ENCODE measurements at regions not wholly inside any gene's neighbourhood (a gene's known extent, or its start where the extent isn't known, plus 50 kb on each side); places are given as distances from the start of the nearest gene placed in this dataset.
"Not testable (repeated sequence)": the region's sequence is repeated elsewhere in the genome, so short reads cannot be mapped to it uniquely, and the experiment has no call there.

DNA sequence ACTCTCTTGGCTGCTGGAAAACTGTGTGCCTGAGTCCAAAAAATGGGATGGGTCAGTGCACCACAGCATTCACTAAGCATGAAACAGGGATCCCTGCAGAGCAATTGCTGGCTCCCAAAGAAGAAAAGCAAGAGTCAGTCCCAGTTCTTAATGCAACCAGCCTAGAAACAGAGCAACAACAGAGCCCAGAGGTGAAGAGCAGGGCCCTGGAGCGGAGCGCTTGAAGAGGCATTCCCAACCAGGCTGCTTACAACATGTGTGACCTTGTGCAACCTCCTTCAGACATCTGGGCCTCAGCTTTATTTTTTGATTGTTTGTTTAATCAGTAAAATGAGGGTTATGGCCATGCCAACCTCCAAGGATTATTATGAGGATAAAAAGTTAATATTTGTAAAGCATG is 543.7 kb upstream of the COBL start:
- H3K4me3 ChIP-seq (ENCODE audit: low read depth, low read length) = no peak overlapping the region

DNA sequence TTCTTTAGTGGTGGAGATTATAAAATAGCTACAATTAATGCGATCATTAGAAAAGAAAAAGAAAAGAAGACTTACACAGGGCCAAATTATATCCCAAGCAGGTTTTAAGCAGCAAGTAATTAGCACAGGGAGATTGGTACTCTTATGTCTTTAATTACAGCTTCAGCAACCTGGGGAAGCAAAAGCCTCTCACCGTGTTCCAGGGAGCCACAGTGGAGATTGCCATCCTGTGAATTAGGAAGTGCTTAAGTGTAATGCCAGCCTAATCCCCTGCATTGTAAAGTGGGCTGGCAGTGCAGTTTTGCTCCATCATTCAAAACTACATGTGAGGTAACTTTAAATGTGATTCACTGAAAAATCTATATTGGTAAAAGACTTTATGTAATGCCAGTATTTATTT is 533.5 kb upstream of the COBL start:
- no peak overlapping the region for H3K4me3 ChIP-seq (ENCODE audit: low read depth, low read length)

DNA sequence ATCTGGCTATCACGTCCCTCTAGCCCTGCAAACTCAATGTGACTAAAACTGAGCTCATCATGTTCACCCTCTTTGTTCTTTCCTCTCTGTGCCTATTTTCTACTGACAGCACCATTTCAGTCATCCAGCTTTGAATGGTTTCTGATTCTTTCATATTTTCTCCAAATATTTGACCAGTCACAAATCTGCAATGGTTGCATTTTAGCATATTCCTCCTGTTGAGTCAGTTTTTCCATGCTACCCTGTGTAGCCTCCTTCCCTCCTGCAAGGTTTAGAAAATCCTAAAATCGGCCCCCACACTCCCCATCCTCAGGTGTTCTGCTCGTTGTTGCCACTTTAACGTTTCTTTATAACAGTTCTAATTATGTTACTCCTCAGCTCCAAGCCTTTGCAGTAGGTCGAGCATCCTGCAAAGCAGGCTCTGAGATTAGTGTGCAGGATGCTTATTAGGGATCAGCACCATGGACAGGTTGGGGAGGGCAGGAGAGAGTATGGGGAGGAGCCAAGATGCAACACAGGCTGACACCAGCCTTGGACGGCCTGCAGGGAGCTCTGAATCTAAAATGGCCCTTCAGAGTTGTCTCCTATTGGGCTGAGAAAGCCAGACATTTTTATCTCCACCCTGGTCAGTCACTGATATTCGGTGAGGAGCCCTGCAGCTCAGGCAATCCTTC is 531.0 kb upstream of the COBL start:
- H3K4me3 ChIP-seq (ENCODE audit: low read depth, low read length) = no peak overlapping the region

DNA sequence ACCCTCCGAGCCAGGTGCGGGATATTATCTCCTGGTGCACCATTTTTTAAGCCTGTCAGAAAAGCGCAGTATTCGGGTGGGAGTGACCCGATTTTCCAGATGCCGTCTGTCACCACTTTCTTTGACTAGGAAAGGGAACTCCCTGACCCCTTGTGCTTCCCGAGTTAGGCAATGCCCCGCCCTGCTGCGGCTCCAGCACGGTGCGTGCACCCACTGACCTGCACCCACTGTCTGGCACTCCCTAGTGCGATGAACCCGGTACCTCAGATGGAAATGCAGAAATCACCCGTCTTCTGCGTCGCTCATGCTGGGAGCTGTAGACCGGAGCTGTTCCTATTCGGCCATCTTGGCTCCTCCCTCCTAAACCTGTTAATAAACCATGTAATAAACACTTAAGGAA is 522.5 kb upstream of the COBL start:
- not testable (repeated sequence) for H3K4me3 ChIP-seq (ENCODE audit: low read depth, low read length)

DNA sequence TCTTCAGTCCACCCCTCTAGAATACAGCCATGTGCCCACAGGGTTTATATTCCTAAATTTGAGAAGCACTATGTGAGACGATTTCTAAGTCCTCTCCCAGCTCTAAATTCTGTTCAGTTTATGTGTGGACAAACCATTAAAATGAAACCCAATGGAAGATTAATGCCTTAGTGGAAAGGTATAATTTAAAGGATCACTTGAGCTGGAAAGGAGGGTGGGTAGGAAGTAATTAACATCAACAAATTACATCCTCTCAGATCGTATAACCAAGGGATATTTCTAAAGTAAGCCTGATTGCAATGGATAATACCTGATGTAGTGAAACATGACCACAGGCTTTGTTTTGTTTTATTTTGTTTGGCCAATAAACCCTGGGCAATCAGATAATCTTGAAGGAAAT is 511.0 kb upstream of the COBL start:
- H3K4me3 ChIP-seq (ENCODE audit: low read depth, low read length) = no peak overlapping the region

DNA sequence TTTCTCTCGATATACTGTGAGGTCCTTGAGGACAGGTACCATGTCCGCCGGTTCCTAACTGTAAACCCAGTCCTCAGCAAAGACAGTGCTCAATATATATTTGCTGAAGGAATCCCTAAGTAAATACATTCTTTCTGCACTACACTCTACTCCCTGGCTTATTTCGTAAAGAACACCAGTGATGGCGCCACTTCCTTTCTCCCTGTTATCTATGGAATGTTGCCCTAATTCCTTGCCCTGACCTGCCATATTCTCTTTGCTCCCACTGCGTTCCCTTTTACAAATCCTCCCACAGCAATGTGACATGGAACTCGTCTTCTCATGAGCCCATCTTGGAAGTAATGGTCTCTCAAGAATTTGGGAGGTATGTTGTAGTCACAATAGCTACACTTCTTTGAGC is 507.4 kb upstream of the COBL start:
- no peak overlapping the region for H3K4me3 ChIP-seq (ENCODE audit: low read depth, low read length)

DNA sequence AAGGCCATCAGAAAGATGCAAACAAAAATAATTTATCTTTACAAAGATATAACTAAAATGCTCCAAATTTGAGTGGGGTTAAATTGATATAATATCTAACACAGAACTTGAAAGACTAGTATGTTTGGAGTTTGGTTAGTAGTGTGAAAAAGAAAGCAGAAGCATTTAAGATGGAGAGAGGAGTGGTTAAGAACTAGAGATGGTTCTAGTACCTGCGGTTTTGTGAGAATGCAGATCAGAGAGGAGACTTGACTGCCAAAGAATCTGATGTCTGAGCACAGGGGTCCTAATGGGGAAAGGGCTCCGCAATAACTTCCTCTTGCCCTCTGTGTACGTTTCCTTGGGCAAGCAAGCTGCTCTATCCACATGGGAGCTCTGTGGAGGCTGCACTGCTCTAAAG is 506.8 kb upstream of the COBL start:
- no peak overlapping the region for H3K4me3 ChIP-seq (ENCODE audit: low read depth, low read length)

DNA sequence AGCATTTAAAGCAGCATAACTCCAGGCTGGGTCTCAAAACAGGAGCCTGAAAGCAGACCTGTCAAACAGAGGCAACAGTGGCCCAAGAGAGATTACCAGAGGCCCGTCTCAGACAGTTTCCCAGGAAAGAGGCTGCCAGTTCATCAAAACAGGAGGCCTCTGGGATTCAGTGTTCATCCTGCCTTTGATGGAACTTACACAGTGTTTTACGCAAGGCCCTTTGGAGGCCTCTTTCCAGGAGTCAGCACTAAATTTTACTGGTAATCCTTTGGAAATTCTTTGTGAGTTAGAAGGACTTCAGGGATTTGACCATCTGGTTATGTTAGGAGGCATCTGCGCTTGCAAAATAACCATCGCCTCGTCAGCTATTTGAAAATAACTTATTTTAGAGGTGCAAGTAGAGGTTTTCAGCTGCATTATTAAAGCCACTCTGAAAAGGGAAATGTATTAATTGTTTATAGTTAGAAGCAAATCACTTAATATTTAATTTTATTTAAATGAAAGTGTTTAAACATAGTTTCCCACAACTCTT is 501.2 kb upstream of the COBL start:
- no peak overlapping the region for H3K4me3 ChIP-seq (ENCODE audit: low read depth, low read length)

DNA sequence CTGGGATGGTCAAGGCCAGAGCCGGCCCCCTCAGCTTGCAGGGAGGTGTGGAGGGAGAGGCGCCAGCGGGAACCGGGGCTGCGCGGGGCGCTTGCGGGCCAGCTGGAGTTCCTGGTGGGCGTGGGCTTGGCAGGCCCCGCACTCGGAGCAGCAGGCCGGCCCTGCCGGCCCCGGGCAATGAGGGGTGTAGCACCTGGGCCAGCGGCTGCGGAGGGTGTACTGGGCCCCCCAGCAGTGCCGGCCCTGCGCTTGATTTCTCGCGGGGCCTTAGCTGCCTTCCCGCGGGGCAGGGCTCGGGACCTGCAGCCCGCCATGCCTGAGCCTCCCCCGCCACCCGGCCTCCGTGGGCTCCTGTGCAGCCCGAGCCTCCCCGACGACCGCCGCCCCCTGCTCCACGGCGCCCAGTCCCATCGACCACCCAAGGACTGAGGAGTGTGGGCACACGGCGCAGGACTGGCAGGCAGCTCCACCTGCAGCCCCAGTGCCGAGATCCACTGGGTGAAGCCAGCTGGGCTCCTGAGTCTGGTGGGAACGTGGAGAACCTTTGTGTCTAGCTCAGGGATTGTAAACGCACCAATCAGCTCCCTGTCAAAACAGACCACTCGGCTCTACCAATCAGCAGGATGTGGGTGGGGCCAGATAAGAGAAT is 489.3 kb upstream of the COBL start:
- H3K4me3 ChIP-seq (ENCODE audit: low read depth, low read length) = not testable (repeated sequence)

DNA sequence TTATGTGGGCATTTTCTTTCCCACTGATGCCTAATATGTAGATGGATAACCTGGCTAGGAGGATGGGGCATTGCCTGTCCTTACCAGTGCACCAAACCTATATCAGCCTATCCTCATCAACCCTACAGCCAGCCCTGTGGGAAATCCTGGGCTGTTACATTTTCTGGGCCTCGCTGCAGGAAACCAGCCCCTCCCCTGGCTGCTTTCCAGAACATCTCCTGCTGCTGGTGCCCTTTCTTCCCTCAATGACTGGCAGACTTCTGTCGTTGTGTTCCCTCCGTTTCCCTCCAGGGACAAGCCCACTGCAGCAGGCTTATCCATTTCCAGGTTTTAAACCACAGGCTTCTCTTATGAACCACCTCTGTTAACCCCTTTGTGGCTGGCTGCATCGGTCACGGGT is 486.1 kb upstream of the COBL start:
- no peak overlapping the region for H3K4me3 ChIP-seq (ENCODE audit: low read depth, low read length)

DNA sequence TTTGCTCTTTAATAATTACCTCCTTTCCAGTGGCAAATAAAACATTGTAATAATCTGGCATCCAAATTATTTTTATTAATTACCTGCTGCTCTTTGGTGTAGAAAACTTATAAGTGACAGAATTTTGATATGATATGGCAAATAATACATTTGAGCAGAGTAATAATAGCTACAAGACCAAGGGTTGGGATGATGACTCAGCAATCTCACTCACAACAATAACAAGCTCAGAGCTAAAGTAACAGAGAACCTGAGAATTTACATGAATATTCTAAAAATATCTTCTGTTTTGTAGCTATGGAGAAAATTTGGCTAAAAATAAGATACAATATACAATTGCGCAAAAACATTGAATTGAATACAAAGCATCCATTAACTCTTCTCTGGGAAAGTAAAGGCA is 480.8 kb upstream of the COBL start:
- H3K4me3 ChIP-seq (ENCODE audit: low read depth, low read length) = no peak overlapping the region

DNA sequence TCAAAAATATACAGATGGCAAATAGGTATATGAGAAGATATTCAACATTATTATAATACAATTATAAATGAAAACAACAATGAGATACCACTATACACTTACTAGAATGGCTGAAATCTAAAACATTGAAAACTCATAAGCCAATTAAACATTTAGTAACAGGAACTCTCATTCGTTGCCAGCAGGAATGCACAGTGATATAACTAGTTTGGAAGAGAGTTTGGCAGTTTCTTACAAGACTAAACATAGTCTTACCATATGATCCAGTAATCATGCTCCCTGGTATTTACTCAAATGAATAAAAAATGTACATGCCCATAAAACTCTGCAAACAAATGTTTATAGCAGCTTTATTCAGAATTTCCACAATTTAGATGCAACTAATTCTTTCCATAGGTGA is 476.2 kb upstream of the COBL start:
- no peak overlapping the region for H3K4me3 ChIP-seq (ENCODE audit: low read depth, low read length)

DNA sequence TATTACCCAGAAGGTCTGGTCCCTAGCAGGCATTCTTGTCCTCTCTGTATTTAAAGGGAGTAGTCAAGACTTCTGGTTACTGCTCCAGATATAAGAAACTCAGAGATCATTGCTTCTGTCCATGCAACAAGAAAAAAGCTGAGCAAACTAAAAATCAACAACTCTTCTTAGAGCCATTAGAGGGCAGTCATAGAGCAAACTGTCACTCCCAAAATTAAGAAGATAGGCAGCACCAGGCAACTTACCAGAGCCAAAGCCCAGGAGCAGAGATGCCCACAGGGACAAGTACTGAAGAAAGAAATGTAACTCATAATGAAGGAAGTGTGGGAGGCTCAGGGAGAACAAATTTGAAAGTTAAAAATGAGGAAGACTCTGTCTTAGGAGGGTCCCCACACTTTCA is 472.9 kb upstream of the COBL start:
- no peak overlapping the region for H3K4me3 ChIP-seq (ENCODE audit: low read depth, low read length)

DNA sequence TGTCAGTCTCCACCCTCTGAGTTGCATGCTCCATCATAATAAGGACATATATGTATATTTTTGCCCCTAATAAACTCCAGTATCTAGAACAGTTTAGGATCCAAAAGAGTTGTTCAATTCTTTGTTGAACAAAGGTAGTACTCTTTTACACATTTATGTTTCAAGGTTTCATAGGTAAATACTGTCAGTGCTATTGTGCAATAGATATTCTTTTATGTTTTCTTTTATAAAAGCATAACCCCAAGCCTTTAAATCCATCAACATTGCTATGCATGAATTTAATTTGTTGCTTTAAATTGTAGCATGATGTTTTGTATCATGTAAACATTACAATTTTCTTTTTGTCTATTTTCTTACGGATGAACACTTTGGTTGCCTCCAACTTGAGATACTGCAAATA is 469.7 kb upstream of the COBL start:
- H3K4me3 ChIP-seq (ENCODE audit: low read depth, low read length) = no peak overlapping the region

DNA sequence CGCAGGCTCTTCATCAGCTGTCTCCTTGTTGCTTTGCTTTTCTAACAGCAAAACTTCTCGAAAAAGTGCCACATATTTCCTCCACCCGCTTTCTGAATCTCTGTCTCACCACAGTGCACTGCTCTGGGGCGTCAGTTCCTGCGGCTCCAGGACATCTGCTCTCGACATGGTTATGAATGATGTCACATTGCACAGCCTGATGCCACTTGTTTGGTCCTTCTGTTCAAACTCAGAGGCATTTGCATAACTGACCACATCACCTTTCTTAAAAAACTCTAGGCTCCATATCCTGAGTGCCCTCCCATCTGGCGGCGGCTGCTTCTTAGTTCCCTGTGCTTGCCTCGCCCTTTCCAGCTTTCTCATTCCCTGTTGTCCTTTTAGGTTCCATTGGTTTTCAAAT is 469.3 kb upstream of the COBL start:
- no peak overlapping the region for H3K4me3 ChIP-seq (ENCODE audit: low read depth, low read length)

DNA sequence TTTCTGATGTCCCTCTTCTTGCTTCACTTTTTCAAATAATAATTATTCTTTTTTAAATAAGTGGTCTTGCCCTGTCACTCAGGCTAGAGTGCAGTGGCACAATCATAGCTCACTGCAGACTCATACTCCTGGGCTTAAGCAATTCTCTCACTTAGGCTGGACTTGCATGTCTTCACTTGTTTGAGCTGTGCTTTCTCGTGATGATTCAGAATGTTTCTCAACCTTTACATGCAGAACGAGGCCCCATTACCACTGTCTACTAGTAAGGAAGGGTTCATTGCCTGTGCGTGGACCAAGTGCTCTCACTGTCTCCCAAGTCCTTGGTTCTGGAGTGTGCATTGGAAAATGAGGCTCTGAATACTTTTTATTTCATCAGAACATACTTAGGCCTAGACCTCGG is 468.6 kb upstream of the COBL start:
- no peak overlapping the region for H3K4me3 ChIP-seq (ENCODE audit: low read depth, low read length)

DNA sequence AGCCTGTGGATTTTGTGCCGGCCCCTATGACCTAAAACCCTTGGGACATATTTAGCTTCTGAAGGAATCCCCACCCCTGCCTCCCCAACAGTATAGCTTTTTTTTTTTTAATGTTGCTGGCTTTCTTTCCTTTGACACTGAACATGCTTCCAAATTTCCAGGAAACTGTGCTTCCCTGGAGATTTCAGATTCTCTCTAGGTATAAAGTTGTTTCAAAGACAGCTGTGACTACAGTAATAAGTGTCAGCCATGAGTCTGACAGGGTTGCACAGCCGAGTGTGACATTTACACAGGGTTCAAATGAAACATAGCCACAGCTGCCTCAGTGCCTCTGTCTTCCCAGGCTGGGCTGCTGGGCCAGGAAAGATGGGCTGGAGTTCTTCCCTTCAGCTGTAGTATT is 466.6 kb upstream of the COBL start:
- H3K4me3 ChIP-seq (ENCODE audit: low read depth, low read length) = no peak overlapping the region

DNA sequence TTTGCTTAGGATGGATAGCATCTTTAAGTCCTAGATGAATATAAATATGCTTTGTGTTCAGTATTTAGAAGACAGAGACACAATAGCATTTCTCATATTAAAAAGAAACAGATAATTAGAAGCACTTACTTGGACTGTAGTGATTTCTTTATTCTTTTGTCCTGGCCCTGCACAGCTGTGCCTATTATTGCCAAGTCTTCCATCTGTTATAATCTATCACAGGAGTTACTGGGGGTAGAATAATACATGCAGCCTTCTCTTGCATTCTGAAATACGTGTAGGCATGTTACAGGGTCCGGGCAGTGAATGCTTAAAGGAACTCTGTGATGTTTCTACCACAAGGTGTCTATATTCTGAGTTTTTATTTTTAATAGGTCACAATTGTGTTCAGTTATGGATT is 461.5 kb upstream of the COBL start:
- H3K4me3 ChIP-seq (ENCODE audit: low read depth, low read length) = no peak overlapping the region

DNA sequence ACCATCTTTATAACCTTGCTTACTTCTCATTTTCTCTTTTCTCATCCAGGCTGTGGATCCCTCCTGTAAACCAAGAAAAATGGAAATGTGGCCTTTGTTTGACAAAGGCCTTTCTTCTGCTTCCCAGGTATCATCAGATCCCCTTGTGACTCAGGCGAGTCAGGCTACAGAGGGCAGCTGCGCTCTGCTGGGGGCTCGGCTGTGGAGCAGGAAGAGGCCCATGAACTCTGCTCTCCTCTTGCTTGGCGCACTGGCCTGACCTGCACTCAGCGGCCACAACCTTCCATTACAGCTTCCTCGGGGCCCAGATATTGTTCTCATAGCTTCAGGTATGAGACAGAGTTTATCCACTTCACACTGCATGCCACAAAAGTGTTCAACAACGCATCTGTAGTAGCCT is 457.6 kb upstream of the COBL start:
- no peak overlapping the region for H3K4me3 ChIP-seq (ENCODE audit: low read depth, low read length)

DNA sequence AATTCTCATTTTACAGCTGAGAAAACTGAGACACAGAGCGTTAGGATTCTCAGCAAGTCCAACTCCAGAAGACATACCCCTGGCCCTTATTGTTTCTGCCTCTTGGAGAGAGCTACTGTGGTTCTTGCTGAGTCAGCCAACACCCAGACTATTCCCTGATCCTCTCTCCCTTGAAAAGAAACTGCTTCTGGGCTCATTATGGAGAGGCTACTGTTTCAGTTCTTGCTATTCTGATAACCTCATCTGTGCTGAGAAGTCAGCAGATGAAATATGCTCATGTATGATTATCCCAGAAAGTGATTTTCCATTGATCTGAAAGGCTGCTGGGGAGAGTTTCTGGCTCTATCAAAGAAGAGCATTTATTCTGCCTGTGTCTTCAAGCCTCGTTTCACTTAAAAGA is 455.6 kb upstream of the COBL start:
- H3K4me3 ChIP-seq (ENCODE audit: low read depth, low read length) = no peak overlapping the region

DNA sequence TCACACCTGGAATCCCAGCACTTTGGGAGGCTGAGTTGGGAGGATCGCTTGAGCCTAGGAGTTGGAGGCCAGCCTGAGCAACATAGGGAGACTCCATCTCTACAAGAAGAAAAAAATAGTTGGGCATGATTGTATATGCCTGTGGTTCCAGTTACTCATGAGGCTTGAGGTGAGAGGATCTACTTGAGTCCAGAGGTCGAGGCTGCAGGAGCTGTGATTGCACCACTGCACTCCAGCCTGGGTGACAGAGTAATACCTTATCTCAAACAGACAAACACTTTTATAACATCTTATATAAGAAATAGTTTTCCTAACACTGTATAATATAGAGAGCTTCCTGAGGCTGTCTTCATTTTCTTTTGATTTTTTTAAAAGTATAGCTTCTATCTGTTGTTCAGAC is 448.4 kb upstream of the COBL start:
- no peak overlapping the region for H3K4me3 ChIP-seq (ENCODE audit: low read depth, low read length)

DNA sequence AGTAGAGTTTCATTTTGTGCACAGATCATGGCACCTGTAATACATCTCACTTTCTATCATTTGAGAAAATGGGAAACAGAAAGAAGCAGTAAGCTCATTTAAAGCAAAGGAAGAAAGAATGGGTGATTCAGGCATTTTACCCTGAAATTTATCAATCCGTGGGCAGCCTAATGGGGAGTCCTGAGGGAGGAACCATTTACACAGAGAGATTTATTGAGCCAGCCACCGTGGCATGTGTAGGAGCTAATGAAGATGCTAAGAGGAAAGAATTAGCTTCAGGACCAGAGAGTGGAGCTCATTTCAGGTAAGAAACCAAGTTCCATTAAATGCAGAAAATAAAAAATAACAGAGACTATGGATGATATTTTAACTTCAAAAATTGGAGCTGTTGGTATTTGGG is 443.4 kb upstream of the COBL start:
- H3K4me3 ChIP-seq (ENCODE audit: low read depth, low read length) = no peak overlapping the region

DNA sequence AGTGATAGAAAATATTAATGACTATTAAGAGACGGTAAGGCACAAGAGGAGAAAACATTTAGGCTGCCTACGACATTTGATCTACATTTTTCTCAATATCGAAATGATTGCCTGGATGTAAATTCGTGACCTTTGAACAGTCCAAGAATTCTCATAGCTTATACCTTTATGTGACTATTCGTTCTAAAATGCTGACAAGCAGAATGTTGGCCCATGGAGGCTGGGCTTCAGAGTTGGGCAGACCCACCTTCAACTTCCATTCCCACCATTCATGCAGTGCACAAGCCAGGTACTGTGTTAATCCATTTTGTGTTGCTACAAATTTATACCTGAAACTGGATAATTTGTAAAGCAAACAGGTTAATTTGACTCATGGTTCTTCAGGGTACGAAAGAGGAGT is 441.4 kb upstream of the COBL start:
- H3K4me3 ChIP-seq (ENCODE audit: low read depth, low read length) = no peak overlapping the region

Measured in iPS-11a (cell line).